HG03060 (cell line): ENCODE measurements at regions not wholly inside any gene's neighbourhood (a gene's known extent, or its start where the extent isn't known, plus 50 kb on each side); places are given as distances from the start of the nearest gene placed in this dataset.

Experiments used
- ATAC-seq: cut with Tn5 transposase; IDR thresholded peaks from one replicate; pipeline ENCODE4 v1.9.1; 2021; ENCODE audit warnings: low read depth, moderate number of reproducible peaks; ENCODE audit not compliant: unreplicated experiment

GRCh38 chr4:57445686-57446085 is 335.5 kb upstream of the IGFBP7 start:
- ATAC-seq, result no peak

DNA sequence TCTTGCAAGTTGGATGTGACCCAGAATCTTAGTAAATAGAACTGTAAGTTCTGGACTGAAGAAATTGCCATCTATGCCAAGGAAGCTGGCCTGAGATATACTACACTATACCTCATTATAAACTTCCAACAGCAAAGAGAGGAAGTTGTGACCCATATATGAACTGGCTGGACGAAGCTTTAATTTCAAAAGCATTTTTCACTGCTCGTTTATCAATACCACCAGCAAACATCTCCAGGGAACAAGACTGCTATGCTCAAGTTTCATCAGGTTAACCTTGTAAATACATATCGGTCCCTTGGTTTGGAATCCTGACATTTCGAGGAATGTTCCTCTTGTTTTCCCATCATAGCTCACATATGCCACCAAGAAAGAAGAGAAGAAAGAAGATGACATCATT is 334.5 kb upstream of the IGFBP7 start:
- no peak for ATAC-seq

DNA sequence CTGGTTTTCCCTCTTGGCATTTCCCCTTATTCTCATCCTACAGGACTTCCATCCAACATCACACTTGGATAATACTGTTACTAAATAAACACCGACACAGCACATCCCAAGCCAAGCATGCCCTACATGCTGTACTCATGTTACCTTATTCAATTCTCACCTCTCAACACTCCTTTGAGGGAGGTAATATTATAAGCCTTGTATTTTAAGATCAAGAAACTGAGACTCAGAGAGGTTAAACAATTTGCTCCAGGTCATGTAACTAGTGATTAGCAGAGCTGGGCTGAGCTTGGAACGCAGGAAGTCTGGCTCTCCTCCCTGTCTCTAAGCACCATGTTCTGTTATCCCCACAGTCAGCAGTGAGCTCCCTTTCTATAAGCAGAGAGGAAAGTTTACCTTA is 333.6 kb upstream of the IGFBP7 start:
- ATAC-seq, result no peak

- ATAC-seq, result no peak
Measured at GRCh38 chr4:57443308-57443707, 333.1 kb upstream of the IGFBP7 start.

DNA sequence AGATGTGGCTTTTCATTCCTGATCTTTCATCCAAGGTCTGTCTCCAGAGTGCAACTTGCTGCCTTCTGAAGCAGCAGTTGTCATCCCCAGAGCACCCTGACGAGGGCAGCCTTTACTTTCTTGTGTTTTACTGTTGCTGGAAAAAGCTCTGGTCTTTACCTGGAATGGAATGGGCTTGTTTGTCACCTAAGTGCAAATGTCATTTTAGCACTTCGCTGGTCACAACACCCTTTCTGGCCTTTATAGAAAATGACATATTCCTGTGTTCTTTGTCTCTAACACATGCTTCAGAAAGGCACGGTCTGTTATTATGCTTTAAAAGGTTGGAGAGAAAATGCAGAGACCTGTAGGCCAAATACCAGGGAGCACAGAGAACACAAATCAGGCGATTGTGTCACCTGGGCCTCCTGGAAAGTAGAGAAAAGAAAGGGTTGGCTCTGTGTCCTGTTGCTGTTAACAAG is 332.7 kb upstream of the IGFBP7 start:
- no peak for ATAC-seq

- no peak for ATAC-seq
Measured at GRCh38 chr4:57442241-57442640, 332.1 kb upstream of the IGFBP7 start.

GRCh38 chr4:57437649-57438048 is 327.5 kb upstream of the IGFBP7 start:
- ATAC-seq, result no peak

- no peak for ATAC-seq
Measured at GRCh38 chr4:57435300-57435699, 325.1 kb upstream of the IGFBP7 start.

GRCh38 chr4:57430726-57431125 is 320.5 kb upstream of the IGFBP7 start:
- ATAC-seq, result no peak

DNA sequence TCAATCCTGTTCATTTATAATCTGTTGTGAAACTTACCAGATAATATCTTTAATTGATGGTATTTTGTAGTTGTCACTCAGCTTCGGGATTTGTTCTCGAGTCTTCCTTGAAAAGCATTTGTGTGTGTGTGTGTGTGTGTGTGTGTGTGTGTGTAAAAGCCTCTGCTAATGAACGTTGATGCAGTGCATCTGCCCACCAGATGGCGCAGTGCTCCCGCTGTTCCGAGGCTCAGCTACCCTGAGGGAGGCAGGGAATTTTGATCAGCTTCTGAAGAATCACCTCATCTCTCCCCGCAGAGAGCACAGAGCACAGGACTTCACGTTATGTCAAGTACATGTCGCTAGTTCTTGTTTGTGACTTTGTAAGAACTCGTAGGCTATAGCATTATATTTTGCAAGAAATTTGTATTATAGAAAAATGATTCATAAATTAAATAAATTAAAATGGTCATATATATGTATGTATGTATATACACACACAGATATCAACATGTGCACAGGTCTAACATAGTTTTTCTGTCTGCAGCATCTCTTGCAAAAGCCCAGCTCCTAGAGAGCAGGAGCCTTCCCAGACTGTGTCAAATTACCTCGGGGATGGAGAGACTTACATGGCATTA is 316.7 kb upstream of the IGFBP7 start:
- peak; percentile 76 for ATAC-seq

DNA sequence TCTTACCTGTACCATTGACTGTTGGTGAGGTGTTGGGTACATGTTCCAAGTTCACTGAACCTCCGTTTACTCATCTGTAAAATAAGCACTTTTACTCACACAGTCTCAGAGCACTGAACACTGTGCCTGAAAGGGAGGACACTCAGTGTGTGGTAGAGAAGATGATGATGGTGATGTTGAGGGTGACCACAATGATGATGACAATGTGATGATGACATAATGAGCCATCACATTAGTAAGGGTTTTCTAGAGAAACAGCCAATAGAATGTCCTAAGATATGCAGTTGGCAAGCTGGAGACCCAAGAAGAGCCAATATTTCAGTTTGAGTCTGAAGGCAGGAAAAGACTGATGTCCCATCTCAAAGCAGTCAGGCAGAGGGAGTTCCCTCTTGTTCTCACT is 315.4 kb upstream of the IGFBP7 start:
- no peak for ATAC-seq

- ATAC-seq, result no peak
Measured at GRCh38 chr4:57424232-57424897, 314.2 kb upstream of the IGFBP7 start.

- no peak for ATAC-seq
Measured at GRCh38 chr4:57418133-57418532, 307.9 kb upstream of the IGFBP7 start.

DNA sequence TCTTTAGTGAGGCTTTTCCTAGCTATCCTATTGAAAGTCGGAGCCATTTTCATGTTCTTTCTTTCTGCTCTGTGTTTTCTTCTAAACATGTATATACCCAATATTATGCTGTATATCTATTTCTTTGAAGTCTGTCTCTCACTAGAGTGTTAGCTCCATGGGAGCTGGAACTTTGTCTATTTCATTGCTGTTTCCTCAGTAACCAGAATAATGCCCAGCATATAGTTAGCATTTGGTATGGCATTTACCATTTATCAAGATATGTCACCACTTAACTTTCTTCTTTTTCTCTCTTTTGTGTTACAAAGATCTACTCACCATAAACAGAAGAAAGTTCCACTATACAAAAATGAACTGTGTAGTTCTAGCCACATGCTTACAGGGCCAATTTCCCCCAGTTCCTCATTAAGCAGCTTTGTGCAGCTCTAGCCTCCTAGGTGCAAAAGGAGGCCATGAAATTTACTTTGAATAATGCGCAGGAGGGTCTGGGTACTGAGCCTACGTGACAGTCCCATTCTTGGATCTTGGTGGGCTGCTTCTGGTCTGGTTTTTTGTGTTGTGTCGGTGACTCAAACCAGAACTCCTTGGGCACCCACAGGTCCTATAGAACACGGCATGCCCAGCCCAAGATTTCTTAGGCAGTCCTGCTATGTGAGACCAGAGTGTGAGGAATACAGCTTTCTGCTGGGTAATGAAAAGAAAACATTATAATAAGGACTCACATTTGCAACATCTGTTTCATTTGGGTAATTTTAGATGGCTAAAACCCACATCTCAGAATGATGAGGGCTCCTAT is 302.3 kb upstream of the IGFBP7 start:
- ATAC-seq, result no peak

DNA sequence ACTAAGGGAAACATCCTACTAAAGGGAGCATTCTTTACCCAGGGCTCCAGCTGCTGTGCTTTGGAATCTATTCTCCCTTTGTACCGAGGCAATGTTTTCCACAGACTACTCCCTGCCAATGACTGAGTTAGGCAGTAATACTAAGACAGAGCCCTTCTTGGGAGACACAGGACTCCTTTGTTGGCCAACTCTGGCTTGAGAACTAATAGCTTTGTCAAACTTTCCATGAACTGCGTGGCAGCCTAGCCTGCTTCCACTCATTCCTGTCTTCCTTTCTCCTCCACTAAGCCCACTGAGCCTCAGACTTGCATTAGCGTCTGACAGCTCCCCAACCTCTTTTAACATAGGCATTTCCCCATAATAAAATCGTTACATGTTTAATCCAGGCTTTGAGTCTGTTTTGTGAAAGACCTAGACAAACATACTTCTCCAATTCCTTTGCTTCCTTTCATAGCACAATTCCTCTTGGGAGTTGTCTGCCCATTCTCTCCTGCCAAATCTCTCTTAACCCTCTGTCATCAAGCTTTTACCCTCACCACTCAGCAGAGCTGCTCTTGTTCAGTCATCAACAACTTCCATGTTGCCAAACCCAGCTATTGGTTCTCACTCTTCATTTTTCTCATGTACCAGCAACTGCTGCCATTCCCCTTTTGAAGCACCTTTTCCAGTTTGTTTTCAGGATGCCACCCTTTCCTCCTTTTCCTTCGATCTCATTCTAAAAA is 300.3 kb upstream of the IGFBP7 start:
- ATAC-seq, result no peak

DNA sequence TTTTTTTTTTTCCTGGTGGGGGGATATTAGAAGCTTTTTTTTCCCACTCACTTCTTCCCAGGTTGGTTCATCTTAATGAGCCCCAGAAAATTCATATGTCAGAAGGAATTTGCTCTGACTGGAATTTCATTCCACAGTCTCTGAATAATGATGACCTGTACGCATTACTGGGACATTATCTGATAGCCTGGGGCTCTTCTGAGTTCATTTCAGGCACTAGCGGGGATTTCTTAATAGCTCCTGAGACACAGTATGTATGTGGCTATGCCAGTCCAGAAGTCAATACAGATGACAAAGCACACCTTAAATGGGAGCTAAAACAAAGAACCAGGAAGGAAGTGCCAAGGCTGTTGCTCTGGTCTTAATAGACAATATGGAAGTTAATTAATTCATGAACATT is 295.2 kb upstream of the IGFBP7 start:
- no peak for ATAC-seq

GRCh38 chr4:57404483-57404882 is 294.3 kb upstream of the IGFBP7 start:
- no peak for ATAC-seq

GRCh38 chr4:57403591-57403990 is 293.4 kb upstream of the IGFBP7 start:
- ATAC-seq, result no peak

GRCh38 chr4:57401586-57401985 is 291.4 kb upstream of the IGFBP7 start:
- no peak for ATAC-seq

DNA sequence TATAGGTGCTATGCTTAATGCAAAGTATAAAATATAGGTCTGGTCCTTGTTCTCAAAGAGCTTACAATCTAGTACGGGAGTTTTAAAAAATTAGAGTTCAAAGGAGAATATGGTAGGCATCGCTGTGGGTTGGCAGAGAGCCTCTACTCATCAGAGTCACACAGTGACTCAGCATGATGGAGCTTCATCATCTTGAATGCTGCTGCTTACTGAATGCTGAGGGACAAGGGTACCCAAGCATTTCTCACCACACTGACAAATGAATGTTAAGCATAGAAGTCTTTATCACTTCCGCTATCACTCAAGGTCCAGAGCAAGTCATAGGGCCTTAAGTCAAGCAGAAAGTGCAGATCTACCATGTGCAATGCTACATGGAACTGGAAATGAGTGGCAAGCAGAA is 268.6 kb upstream of the IGFBP7 start:
- ATAC-seq, result no peak
